ENCODE measurements at regions not wholly inside any gene's neighbourhood (a gene's known extent, or its start where the extent isn't known, plus 50 kb on each side); places are given as distances from the start of the nearest gene placed in this dataset.

DNA sequence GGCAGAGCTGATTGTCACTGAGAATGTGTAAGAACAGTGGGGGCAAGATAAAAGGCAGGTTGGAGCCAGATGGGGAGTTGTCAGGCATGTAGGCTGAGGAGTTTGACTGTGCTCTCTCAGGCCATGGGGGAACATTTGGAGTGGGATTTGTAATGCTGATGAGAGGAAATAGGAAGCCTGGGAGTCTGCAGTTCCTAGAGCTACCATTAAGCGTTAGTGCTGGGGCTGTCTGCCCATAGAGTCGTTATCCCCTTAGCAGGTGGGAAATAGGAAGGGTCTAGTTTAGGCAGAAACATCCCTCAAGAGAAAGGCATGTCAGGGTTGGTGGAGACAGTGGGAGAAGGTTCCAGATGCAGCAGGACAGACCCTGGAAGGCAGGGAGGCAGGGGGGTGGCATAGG lies 75.5 kb downstream of the RPS24 start:
- TF ChIP-seq ZBTB7A (IDR thresholded peaks at IDR 0.05; ENCODE audit: low read depth): no peak
- no peak for TF ChIP-seq CREB1 (IDR thresholded peaks at IDR 0.05; ENCODE audit: low read depth)
- TF ChIP-seq, protein P1, sequence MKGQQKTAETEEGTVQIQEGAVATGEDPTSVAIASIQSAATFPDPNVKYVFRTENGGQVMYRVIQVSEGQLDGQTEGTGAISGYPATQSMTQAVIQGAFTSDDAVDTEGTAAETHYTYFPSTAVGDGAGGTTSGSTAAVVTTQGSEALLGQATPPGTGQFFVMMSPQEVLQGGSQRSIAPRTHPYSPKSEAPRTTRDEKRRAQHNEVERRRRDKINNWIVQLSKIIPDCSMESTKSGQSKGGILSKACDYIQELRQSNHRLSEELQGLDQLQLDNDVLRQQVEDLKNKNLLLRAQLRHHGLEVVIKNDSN (IDR thresholded peaks at IDR 0.05): no peak
- no peak for TF ChIP-seq EGR1 (IDR thresholded peaks at IDR 0.05)
- TF ChIP-seq YY1 (IDR thresholded peaks at IDR 0.05; ENCODE audit: low read depth): no peak
- TF ChIP-seq, protein P2, sequence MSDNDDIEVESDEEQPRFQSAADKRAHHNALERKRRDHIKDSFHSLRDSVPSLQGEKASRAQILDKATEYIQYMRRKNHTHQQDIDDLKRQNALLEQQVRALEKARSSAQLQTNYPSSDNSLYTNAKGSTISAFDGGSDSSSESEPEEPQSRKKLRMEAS (IDR thresholded peaks at IDR 0.05): no peak
- TF ChIP-seq TCF12 (IDR thresholded peaks at IDR 0.05; ENCODE audit: low read depth): no peak
- no peak for TF ChIP-seq NFIC (IDR thresholded peaks at IDR 0.05)
- TF ChIP-seq, protein P3, sequence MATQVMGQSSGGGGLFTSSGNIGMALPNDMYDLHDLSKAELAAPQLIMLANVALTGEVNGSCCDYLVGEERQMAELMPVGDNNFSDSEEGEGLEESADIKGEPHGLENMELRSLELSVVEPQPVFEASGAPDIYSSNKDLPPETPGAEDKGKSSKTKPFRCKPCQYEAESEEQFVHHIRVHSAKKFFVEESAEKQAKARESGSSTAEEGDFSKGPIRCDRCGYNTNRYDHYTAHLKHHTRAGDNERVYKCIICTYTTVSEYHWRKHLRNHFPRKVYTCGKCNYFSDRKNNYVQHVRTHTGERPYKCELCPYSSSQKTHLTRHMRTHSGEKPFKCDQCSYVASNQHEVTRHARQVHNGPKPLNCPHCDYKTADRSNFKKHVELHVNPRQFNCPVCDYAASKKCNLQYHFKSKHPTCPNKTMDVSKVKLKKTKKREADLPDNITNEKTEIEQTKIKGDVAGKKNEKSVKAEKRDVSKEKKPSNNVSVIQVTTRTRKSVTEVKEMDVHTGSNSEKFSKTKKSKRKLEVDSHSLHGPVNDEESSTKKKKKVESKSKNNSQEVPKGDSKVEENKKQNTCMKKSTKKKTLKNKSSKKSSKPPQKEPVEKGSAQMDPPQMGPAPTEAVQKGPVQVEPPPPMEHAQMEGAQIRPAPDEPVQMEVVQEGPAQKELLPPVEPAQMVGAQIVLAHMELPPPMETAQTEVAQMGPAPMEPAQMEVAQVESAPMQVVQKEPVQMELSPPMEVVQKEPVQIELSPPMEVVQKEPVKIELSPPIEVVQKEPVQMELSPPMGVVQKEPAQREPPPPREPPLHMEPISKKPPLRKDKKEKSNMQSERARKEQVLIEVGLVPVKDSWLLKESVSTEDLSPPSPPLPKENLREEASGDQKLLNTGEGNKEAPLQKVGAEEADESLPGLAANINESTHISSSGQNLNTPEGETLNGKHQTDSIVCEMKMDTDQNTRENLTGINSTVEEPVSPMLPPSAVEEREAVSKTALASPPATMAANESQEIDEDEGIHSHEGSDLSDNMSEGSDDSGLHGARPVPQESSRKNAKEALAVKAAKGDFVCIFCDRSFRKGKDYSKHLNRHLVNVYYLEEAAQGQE (IDR thresholded peaks at IDR 0.05; ENCODE audit: low read depth): no peak
- no peak for TF ChIP-seq EP300 (IDR thresholded peaks at IDR 0.05; ENCODE audit: borderline replicate concordance)
- no peak for TF ChIP-seq CEBPB (IDR thresholded peaks at IDR 0.05)
- no peak for TF ChIP-seq TAF1 (IDR thresholded peaks at IDR 0.05; ENCODE audit: low read depth)
- no peak for TF ChIP-seq FOXM1 (IDR thresholded peaks at IDR 0.05; ENCODE audit: borderline replicate concordance, low read depth)
- no peak for TF ChIP-seq TEAD4 (IDR thresholded peaks at IDR 0.05)
- TF ChIP-seq RAD21 (IDR thresholded peaks at IDR 0.05; ENCODE audit: low read depth): no peak

DNA sequence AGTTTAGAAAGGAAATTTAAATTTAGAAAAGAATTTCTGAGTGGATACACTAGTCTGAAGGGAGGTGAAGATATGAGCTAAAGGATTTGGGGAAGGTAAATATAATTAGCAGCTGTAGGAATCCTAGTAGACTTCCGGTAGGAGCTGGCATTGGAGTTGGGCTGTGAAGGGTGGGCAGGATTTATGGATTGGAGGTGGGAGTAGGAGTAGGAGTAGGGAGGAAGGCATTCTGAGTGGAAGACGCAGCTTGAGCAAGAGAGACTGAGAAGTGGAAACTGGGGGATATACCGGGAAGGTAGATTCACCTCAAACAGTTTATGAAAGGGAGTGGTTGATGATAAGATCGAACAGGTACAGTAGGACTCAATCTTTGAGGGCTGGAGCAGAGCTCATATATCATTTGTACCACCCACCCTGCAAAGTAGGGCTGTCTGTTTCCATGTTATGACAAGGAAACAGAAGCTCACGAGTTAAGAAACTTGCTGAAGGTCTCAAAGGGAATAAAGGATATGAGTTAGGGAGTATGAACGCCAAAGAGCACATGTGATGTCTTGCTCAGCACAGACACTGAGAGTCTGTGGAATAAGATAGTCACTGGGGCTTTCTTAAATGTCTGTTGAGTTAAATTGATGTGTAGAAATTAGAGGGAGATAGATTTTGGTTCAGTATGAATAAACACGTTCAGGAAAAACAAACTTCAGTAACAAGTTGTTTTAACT lies 81.6 kb downstream of the RPS24 start:
- TF ChIP-seq TEAD4 (IDR thresholded peaks at IDR 0.05) (no peak), CEBPB (IDR thresholded peaks at IDR 0.05) (no peak), NFIC (IDR thresholded peaks at IDR 0.05) (no peak), EP300 (IDR thresholded peaks at IDR 0.05; ENCODE audit: borderline replicate concordance) (no peak), RAD21 (IDR thresholded peaks at IDR 0.05; ENCODE audit: low read depth) (no peak), YY1 (IDR thresholded peaks at IDR 0.05; ENCODE audit: low read depth) (no peak), TAF1 (IDR thresholded peaks at IDR 0.05; ENCODE audit: low read depth) (no peak), EGR1 (IDR thresholded peaks at IDR 0.05) (no peak), FOXM1 (IDR thresholded peaks at IDR 0.05; ENCODE audit: borderline replicate concordance, low read depth) (no peak), CREB1 (IDR thresholded peaks at IDR 0.05; ENCODE audit: low read depth) (no peak), ZBTB7A (IDR thresholded peaks at IDR 0.05; ENCODE audit: low read depth) (no peak), TCF12 (IDR thresholded peaks at IDR 0.05; ENCODE audit: low read depth) (no peak)
- TF ChIP-seq, protein P2 (IDR thresholded peaks at IDR 0.05): no peak
- TF ChIP-seq, protein P1 (IDR thresholded peaks at IDR 0.05): no peak
- TF ChIP-seq, protein P3 (IDR thresholded peaks at IDR 0.05; ENCODE audit: low read depth): no peak

DNA sequence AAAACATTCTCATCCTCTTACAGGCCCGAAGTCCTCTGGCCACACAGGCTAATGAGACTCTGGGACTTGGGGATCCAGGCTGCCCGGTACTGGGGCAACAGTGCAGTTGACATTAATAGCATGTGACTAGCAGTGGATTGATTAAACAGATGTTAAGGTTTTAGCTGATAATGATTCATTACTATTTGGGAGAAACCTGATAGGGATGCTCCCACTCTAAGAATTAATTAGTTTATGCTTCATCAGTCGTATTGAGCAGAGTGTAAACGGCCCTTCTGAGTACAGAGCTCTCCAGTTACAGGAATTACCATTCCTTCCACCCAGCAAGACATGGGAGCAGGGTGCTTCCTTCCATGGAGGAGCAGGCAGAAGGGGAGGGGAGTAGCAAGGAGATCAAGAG lies 82.7 kb downstream of the RPS24 start:
- no peak for TF ChIP-seq TAF1 (IDR thresholded peaks at IDR 0.05; ENCODE audit: low read depth)

DNA sequence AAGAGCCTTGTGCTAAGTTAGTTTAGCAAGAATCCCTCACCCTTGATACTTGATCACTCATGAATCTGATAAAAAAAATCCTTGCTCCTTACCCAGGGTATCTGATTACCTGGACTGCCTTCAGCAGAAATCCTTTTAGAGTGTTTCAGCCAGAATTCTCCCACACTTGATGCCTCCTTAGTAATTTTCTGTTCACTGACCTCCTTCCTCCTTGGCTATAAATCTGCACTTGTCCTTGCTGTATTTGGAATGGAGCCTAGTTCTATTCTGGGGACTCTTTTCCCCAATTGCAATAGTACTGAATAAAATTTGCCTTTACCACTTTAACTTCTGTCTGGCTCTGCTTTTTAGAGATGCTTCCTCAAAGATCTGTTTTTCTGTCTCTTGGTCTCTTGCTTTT lies 84.9 kb downstream of the RPS24 start:
- TF ChIP-seq TCF12 (IDR thresholded peaks at IDR 0.05; ENCODE audit: low read depth) (no peak), CREB1 (IDR thresholded peaks at IDR 0.05; ENCODE audit: low read depth) (no peak), TEAD4 (IDR thresholded peaks at IDR 0.05) (no peak), NFIC (IDR thresholded peaks at IDR 0.05) (no peak; the same call in 1 of the 2 replicates), FOXM1 (IDR thresholded peaks at IDR 0.05; ENCODE audit: borderline replicate concordance, low read depth) (no peak), CEBPB (IDR thresholded peaks at IDR 0.05) (no peak), EGR1 (IDR thresholded peaks at IDR 0.05) (no peak), EP300 (IDR thresholded peaks at IDR 0.05; ENCODE audit: borderline replicate concordance) (no peak), TAF1 (IDR thresholded peaks at IDR 0.05; ENCODE audit: low read depth) (no peak)
- TF ChIP-seq, protein P3 (IDR thresholded peaks at IDR 0.05; ENCODE audit: low read depth): no peak
- TF ChIP-seq, protein P2 (IDR thresholded peaks at IDR 0.05): no peak

All from Ishikawa (cell line).